ENCODE measurements at regions not wholly inside any gene's neighbourhood (a gene's known extent, or its start where the extent isn't known, plus 50 kb on each side); places are given as distances from the start of the nearest gene placed in this dataset.

- TF ChIP-seq, protein P1, sequence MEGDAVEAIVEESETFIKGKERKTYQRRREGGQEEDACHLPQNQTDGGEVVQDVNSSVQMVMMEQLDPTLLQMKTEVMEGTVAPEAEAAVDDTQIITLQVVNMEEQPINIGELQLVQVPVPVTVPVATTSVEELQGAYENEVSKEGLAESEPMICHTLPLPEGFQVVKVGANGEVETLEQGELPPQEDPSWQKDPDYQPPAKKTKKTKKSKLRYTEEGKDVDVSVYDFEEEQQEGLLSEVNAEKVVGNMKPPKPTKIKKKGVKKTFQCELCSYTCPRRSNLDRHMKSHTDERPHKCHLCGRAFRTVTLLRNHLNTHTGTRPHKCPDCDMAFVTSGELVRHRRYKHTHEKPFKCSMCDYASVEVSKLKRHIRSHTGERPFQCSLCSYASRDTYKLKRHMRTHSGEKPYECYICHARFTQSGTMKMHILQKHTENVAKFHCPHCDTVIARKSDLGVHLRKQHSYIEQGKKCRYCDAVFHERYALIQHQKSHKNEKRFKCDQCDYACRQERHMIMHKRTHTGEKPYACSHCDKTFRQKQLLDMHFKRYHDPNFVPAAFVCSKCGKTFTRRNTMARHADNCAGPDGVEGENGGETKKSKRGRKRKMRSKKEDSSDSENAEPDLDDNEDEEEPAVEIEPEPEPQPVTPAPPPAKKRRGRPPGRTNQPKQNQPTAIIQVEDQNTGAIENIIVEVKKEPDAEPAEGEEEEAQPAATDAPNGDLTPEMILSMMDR (IDR thresholded peaks at IDR 0.05) = no peak
- TF ChIP-seq ZFX (IDR thresholded peaks at IDR 0.05; ENCODE audit: borderline replicate concordance) = no peak
These were observed 1032.4 kb downstream of the MCTP2 start for GRCh38 chr15:95263751-95264150.

Measured in 22Rv1 (cell line).